Heart left ventricle (tissue), 16 donors: ENCODE measurements at regions not wholly inside any gene's neighbourhood (a gene's known extent, or its start where the extent isn't known, plus 50 kb on each side); places are given as distances from the start of the nearest gene placed in this dataset.
A peak's percentile ranks its signal among the peaks of the same experiment; 100 is the strongest.

ENCODE experiments used
- ATAC-seq, 4 donors: fragments of 200-7000 bp; cut with Tn5 transposase; one replicate each; pipeline ENCODE4 v1.9.1; 2020 to 2022; ENCODE audit warnings: moderate library complexity in 4 of 4, mild to moderate bottlenecking in 3 of 4, moderate number of reproducible peaks in 1 of 4
- DNase-seq, 5 donors: peaks; one replicate each; pipeline ENCODE4 v3.0.0-alpha.2; 2020
- H3K27ac ChIP-seq, 12 donors: fragments of 200-600 bp; sonication (generic) in 4 of 12; one replicate each; pipeline versions ENCODE4 v1.5.0 to v1.8.0; 2016 to 2022; ENCODE audit warnings: mild to moderate bottlenecking in 2 of 12
- H3K27me3 ChIP-seq, 9 donors: fragments of 200-600 bp; sonication (generic) in 2 of 9; one replicate each; pipeline versions ENCODE4 v1.5.1 to v1.8.0; 2016 to 2022; ENCODE audit warnings: mild to moderate bottlenecking in 3 of 9
- H3K36me3 ChIP-seq, 9 donors: fragments of 200-600 bp; sonication (generic) in 2 of 9; one replicate each; pipeline versions ENCODE4 v1.5.0 to v1.8.0; 2018 to 2022; ENCODE audit warnings: mild to moderate bottlenecking in 2 of 9
- H3K4me1 ChIP-seq, 12 donors: fragments of 200-600 bp; sonication (generic) in 4 of 12; one replicate each; pipeline versions ENCODE4 v1.5.0 to v1.8.0; 2016 to 2022; ENCODE audit warnings: mild to moderate bottlenecking in 3 of 12
- H3K4me3 ChIP-seq, 12 donors: fragments of 200-600 bp; sonication (generic) in 4 of 12; one replicate each; pipeline versions ENCODE4 v1.5.0 to v1.8.0; 2017 to 2022; ENCODE audit warnings: mild to moderate bottlenecking in 9 of 12, moderate library complexity in 4 of 12
- H3K9me3 ChIP-seq, 12 donors: fragments of 200-600 bp; sonication (generic) in 4 of 12; one replicate each; pipeline versions ENCODE4 v1.5.0 to v1.8.0; 2016 to 2022; ENCODE audit warnings: mild to moderate bottlenecking in 1 of 12
- POLR2A ChIP-seq, 2 donors: fragments of 450-650 bp; IDR thresholded peaks; one replicate each; pipeline ENCODE4 v1.6.1; 2017; ENCODE audit warnings: antibody characterized with exemption in 2 of 2, mild to moderate bottlenecking in 2 of 2, moderate library complexity in 2 of 2
- WGBS, 4 donors: extraction: QIAGEN DNeasy Blood & Tissue Kit in 2 of 4; methylation state at CpG; one replicate each; pipeline versions ENCODE4 v1.1.5 to v1.1.7; 2013 to 2018; 5-methylcytosine and 5-hydroxymethylcytosine counted together
- intact Hi-C, 10 donors: fragments of 100-400 bp; cut with DNase I; formaldehyde crosslinking; loops; one replicate each; pipeline versions ENCODE4 v1.11.1 to v1.14.2; 2022
- TF ChIP-seq, protein P1 (sequence below), 12 donors: fragments of 200-600 bp; sonication (generic) in 4 of 12; IDR thresholded peaks; one replicate each; pipeline versions ENCODE4 v1.5.0 to v1.8.0; 2018 to 2022; ENCODE audit warnings: antibody characterized with exemption in 12 of 12, mild to moderate bottlenecking in 5 of 12
- donor health status: ischemic (EF 13 %, LVEDD 7.1; RV severe dilation, severe dysfunction).
- donor health status: healthy with polysubstance abuse.
- donor health status: DM: no; HTN: yes; CAD: no.
- donor health status: DM: no; HTN: no; CAD: no.
- donor health status: ischemic (EF 25% LVEDD 6.9; RV normal size, moderate dysfunction).
- donor health status: ischemic (EF 25% LVEDD 5.7; RV mildly dilated, moderate dysfunction).
- donor health status: healthy.
- donor health status: DM: yes; HTN: yes; CAD: no.
- donor health status: ischemic (EF 35%, LVEDD 5.7; RV mildly dilated, moderate dysfunction).
- donor health status: nonischemic (EF 11% LVEDD 7.7; RV severe dilation, severe dysfunction).
- donor health status: DM: yes; HTN: yes; CAD: no.
- donor health status: PGD.
- donor health status: ischemic (EF 29% LVEDD 5.4; RV normal size, mild dysfunction).
- donor health status: nonischemic (EF 23%, LVEDD 6.1; RV moderate dilation, normal function).

DNA sequence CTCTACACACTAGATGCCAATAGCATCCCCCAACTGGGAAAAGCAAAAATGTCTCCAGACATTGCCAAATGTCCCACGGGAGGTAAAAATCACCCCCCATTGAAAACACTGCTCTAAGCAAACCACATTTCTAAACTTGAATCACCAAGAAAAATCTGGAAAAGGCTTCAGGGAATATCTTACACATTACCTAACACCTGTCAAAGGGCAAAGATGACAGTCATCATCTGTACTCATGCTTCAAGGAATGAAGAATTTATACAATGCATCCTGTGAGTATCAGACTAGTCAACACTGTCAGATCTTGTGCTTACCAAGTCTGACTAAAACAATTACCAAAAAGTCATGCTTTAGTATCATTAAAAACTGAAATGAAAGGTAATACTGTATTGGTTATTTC, 161.6 kb upstream of the SOX5 start:
- no peak overlapping the region for H3K27ac ChIP-seq
- ATAC-seq = no peak
- intact Hi-C loops = no loop called here
- H3K4me3 ChIP-seq = no peak overlapping the region
- H3K9me3 ChIP-seq = no peaks in the 10 kb centered on the region
- TF ChIP-seq, protein P1, sequence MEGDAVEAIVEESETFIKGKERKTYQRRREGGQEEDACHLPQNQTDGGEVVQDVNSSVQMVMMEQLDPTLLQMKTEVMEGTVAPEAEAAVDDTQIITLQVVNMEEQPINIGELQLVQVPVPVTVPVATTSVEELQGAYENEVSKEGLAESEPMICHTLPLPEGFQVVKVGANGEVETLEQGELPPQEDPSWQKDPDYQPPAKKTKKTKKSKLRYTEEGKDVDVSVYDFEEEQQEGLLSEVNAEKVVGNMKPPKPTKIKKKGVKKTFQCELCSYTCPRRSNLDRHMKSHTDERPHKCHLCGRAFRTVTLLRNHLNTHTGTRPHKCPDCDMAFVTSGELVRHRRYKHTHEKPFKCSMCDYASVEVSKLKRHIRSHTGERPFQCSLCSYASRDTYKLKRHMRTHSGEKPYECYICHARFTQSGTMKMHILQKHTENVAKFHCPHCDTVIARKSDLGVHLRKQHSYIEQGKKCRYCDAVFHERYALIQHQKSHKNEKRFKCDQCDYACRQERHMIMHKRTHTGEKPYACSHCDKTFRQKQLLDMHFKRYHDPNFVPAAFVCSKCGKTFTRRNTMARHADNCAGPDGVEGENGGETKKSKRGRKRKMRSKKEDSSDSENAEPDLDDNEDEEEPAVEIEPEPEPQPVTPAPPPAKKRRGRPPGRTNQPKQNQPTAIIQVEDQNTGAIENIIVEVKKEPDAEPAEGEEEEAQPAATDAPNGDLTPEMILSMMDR (IDR thresholded peaks at IDR 0.05) = no peak
- TF ChIP-seq POLR2A (IDR thresholded peaks at IDR 0.05) = no peak
- no peak for DNase-seq
- H3K36me3 ChIP-seq = no peaks in the 10 kb centered on the region
- WGBS, 4 donors = 75 to 97% (median 93%) methylated on average over 1 of the region's 1 CpG
- no peaks in the 10 kb centered on the region for H3K4me1 ChIP-seq
- no peaks in the 10 kb centered on the region for H3K27me3 ChIP-seq

- Histone ChIP-seq H3K4me1 (no peaks in the 10 kb centered on the region), H3K9me3 (peaks cover 0 to 6% (median 0%) of the 10 kb centered on the region in 12 donors), H3K27ac (no peak overlapping the region), H3K27me3 (no peaks in the 10 kb centered on the region), H3K36me3 (no peaks in the 10 kb centered on the region), H3K4me3 (no peak overlapping the region)
- no peak for DNase-seq
- no peak for ATAC-seq
- TF ChIP-seq, protein P1 (IDR thresholded peaks at IDR 0.05) = peak in 11 of 12 donors; percentile 20 to 53 (median 37)
- TF ChIP-seq POLR2A (IDR thresholded peaks at IDR 0.05) = no peak
- intact Hi-C loops = loop anchor here in 1 of 10 donors (10.0 kb wide), 1 partner anchor 485 kb away; no protein-coding TSS in a partner anchor
- WGBS, 4 donors = 59 to 67% (median 61%) methylated on average over 3 of the region's 3 CpGs
Observed at GRCh38 chr12:24109381-24110039, 160.0 kb upstream of the SOX5 start.

DNA sequence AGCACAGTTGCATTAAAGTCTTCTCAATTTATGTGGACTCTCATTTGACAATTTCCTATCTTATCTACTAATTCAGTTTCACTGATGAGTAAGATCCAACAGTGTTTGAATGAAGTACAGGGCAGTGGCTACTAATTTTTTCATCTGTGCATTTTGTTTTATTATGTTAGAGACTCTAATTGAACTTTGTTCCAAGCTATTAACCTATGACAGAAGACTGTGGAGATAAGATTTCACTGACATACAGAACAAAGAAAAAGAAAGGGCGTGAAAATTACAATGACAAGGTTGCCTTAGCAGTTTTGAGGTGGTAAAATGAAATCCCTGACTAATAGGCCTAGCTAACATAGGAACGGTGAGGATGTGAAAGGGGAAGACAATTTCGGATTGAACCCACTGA, 153.2 kb upstream of the SOX5 start:
- Histone ChIP-seq H3K4me1 (no peaks in the 10 kb centered on the region), H3K36me3 (no peaks in the 10 kb centered on the region), H3K27me3 (no peaks in the 10 kb centered on the region), H3K4me3 (no peak overlapping the region), H3K27ac (no peak overlapping the region), H3K9me3 (peaks cover 0 to 19% (median 0%) of the 10 kb centered on the region in 12 donors)
- ATAC-seq = no peak
- WGBS, 4 donors = 70 to 89% (median 83%) methylated on average over 3 of the region's 3 CpGs
- DNase-seq = no peak
- TF ChIP-seq, protein P1 (IDR thresholded peaks at IDR 0.05) = no peak
- TF ChIP-seq POLR2A (IDR thresholded peaks at IDR 0.05) = no peak
- intact Hi-C loops = loop anchor here in 1 of 10 donors (10.0 kb wide), 1 partner anchor 492 kb away; no protein-coding TSS in a partner anchor

DNA sequence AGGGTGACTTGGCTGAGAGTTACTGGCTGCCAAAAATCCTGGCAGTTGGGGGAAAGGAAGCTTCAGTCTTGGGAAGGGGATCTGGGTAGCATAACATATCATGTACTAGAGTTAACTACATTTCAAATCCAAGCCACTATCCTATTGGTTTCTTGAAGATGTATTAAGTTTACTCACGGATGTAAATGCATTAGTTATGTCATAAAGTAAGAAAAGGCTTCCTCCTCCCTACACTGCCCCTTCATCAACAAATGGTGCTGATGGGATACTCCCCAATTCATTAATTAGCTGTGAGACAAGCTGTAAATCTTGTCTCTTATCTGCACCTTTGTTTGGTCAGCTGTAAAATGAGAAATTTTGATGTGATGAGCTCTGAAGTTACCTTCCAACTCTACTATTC, 150.1 kb upstream of the SOX5 start:
- Histone ChIP-seq H3K4me3 (no peak overlapping the region), H3K27me3 (no peaks in the 10 kb centered on the region), H3K36me3 (no peaks in the 10 kb centered on the region), H3K27ac (no peak overlapping the region), H3K9me3 (peaks cover 0 to 14% (median 0%) of the 10 kb centered on the region in 12 donors), H3K4me1 (no peaks in the 10 kb centered on the region)
- ATAC-seq (no peak), DNase-seq (no peak)
- TF ChIP-seq, protein P1 (IDR thresholded peaks at IDR 0.05) = no peak
- no peak for TF ChIP-seq POLR2A (IDR thresholded peaks at IDR 0.05)
- intact Hi-C loops = no loop called here
- 60 to 81% (median 79%) methylated on average over 1 of the region's 1 CpG for WGBS, 4 donors
